ENCODE measurements at regions not wholly inside any gene's neighbourhood (a gene's known extent, or its start where the extent isn't known, plus 50 kb on each side); places are given as distances from the start of the nearest gene placed in this dataset.

- no peak for DNase-seq
These were observed 156.1 kb upstream of the VLDLR start for GRCh38 chr9:2465516-2465915.

- peak; percentile 41 for DNase-seq
These were observed 155.6 kb upstream of the VLDLR start for GRCh38 chr9:2465921-2466460.

GRCh38 chr9:2466703-2467102, 154.9 kb upstream of the VLDLR start:
- DNase-seq = no peak

- DNase-seq = peak; percentile 70
These were observed 151.8 kb upstream of the VLDLR start for GRCh38 chr9:2469681-2470221.

GRCh38 chr9:2473681-2474080, 147.9 kb upstream of the VLDLR start:
- no peak for DNase-seq

GRCh38 chr9:2477755-2478154, 143.8 kb upstream of the VLDLR start:
- peak; percentile 80 for DNase-seq

GRCh38 chr9:2478421-2478820, 143.2 kb upstream of the VLDLR start:
- DNase-seq = peak; percentile 54

- peak; percentile 75 for DNase-seq
These were observed 142.5 kb upstream of the VLDLR start for GRCh38 chr9:2479056-2479565.

GRCh38 chr9:2480255-2480837, 141.2 kb upstream of the VLDLR start:
- DNase-seq = no peak

GRCh38 chr9:2481216-2481615, 140.4 kb upstream of the VLDLR start:
- no peak for DNase-seq

GRCh38 chr9:2486988-2487387, 134.6 kb upstream of the VLDLR start:
- DNase-seq = no peak

- peak; percentile 17 for DNase-seq
These were observed 131.7 kb upstream of the VLDLR start for GRCh38 chr9:2489838-2490314.

GRCh38 chr9:2492161-2492560, 129.4 kb upstream of the VLDLR start:
- no peak for DNase-seq

- DNase-seq = no peak
These were observed 128.5 kb upstream of the VLDLR start for GRCh38 chr9:2493109-2493508.

- DNase-seq = no peak
These were observed 128.1 kb upstream of the VLDLR start for GRCh38 chr9:2493529-2493928.

- DNase-seq = peak; percentile 12
These were observed 127.0 kb upstream of the VLDLR start for GRCh38 chr9:2494562-2494961.

GRCh38 chr9:2495221-2496005, 126.2 kb upstream of the VLDLR start:
- DNase-seq = no peak

GRCh38 chr9:2496169-2496568, 125.4 kb upstream of the VLDLR start:
- no peak for DNase-seq

GRCh38 chr9:2496934-2497333, 124.7 kb upstream of the VLDLR start:
- DNase-seq = no peak

- DNase-seq = no peak
These were observed 123.8 kb upstream of the VLDLR start for GRCh38 chr9:2497666-2498400.

GRCh38 chr9:2502210-2502609, 119.4 kb upstream of the VLDLR start:
- DNase-seq = no peak

- no peak for DNase-seq
These were observed 118.8 kb upstream of the VLDLR start for GRCh38 chr9:2502760-2503159.

- no peak for DNase-seq
These were observed 115.3 kb upstream of the VLDLR start for GRCh38 chr9:2506321-2506720.

Measured in NCI-H146 (cell line).